WERI-Rb-1 (cell line): ENCODE measurements at regions not wholly inside any gene's neighbourhood (a gene's known extent, or its start where the extent isn't known, plus 50 kb on each side); places are given as distances from the start of the nearest gene placed in this dataset.

ENCODE experiments used
- DNase-seq: peaks from one replicate; pipeline ENCODE4 v3.0.0-alpha.2; 2020
- H3K27ac ChIP-seq: fragments of 250-450 bp; sonication (Bioruptor Pico); 2 replicates; pipeline ENCODE4 v1.5.1; 2020; ENCODE audit warnings: mild to moderate bottlenecking, moderate library complexity
- H3K27me3 ChIP-seq: fragments of 250-450 bp; sonication (Bioruptor Pico); 2 replicates; pipeline ENCODE4 v1.5.1; 2021; ENCODE audit warnings: mild to moderate bottlenecking, low read depth, moderate library complexity; ENCODE audit not compliant: insufficient read depth, severe bottlenecking
- H3K36me3 ChIP-seq: fragments of 250-450 bp; sonication (Bioruptor Pico); 2 replicates; pipeline ENCODE4 v1.5.1; 2020; ENCODE audit warnings: mild to moderate bottlenecking, moderate library complexity
- H3K4me3 ChIP-seq: 2 replicates; pipeline ENCODE4 v1.5.1; 2011; ENCODE audit warnings: low read depth, mild to moderate bottlenecking, control low read depth, low read length
- H3K9me3 ChIP-seq: fragments of 250-450 bp; sonication (Bioruptor Pico); 2 replicates; pipeline ENCODE4 v1.5.1; 2021; ENCODE audit warnings: mild to moderate bottlenecking, moderate library complexity; ENCODE audit not compliant: severe bottlenecking
- CTCF ChIP-seq: IDR thresholded peaks from 2 replicates; pipeline ENCODE4 v1.5.1; 2011; ENCODE audit warnings: low read depth, mild to moderate bottlenecking, control low read depth, inconsistent platforms, low read length

- no peak overlapping the region for H3K27ac ChIP-seq
- no peak overlapping the region for H3K4me3 ChIP-seq
- no peaks in the 10 kb centered on the region for H3K27me3 ChIP-seq
- H3K9me3 ChIP-seq, result no peaks in the 10 kb centered on the region
- DNase-seq, result no peak
- no peak for TF ChIP-seq CTCF
- H3K36me3 ChIP-seq, result no peaks in the 10 kb centered on the region
These were observed 147.8 kb upstream of the EPHA7 start for GRCh38 chr6:93567164-93567563.

- Histone ChIP-seq H3K27ac (no peak overlapping the region), H3K9me3 (no peaks in the 10 kb centered on the region), H3K36me3 (no peaks in the 10 kb centered on the region), H3K4me3 (no peak overlapping the region), H3K27me3 (no peaks in the 10 kb centered on the region)
- DNase-seq, result no peak
- no peak for TF ChIP-seq CTCF
These were observed 146.9 kb upstream of the EPHA7 start for GRCh38 chr6:93566285-93566684.

- Histone ChIP-seq H3K27ac (no peak overlapping the region), H3K27me3 (no peaks in the 10 kb centered on the region), H3K4me3 (no peak overlapping the region), H3K36me3 (no peaks in the 10 kb centered on the region), H3K9me3 (no peaks in the 10 kb centered on the region)
- no peak for TF ChIP-seq CTCF
- DNase-seq, result no peak
These were observed 143.2 kb upstream of the EPHA7 start for GRCh38 chr6:93562582-93562981.

- Histone ChIP-seq H3K27me3 (no peaks in the 10 kb centered on the region), H3K4me3 (no peak overlapping the region), H3K9me3 (no peaks in the 10 kb centered on the region), H3K36me3 (no peaks in the 10 kb centered on the region), H3K27ac (no peak overlapping the region)
- TF ChIP-seq CTCF, result no peak
- no peak for DNase-seq
These were observed 135.9 kb upstream of the EPHA7 start for GRCh38 chr6:93555292-93555691.

GRCh38 chr6:93554018-93554417 is 134.7 kb upstream of the EPHA7 start:
- no peaks in the 10 kb centered on the region for H3K36me3 ChIP-seq
- no peak overlapping the region for H3K27ac ChIP-seq
- no peaks in the 10 kb centered on the region for H3K9me3 ChIP-seq
- DNase-seq, result no peak
- H3K27me3 ChIP-seq, result no peaks in the 10 kb centered on the region
- H3K4me3 ChIP-seq, result no peak overlapping the region
- no peak for TF ChIP-seq CTCF

- Histone ChIP-seq H3K4me3 (no peak overlapping the region), H3K36me3 (no peaks in the 10 kb centered on the region), H3K9me3 (no peaks in the 10 kb centered on the region), H3K27me3 (no peaks in the 10 kb centered on the region), H3K27ac (no peak overlapping the region)
- DNase-seq, result no peak
- no peak for TF ChIP-seq CTCF
These were observed 131.4 kb upstream of the EPHA7 start for GRCh38 chr6:93550551-93551276.
